KG1 (cell line): ENCODE measurements at regions not wholly inside any gene's neighbourhood (a gene's known extent, or its start where the extent isn't known, plus 50 kb on each side); places are given as distances from the start of the nearest gene placed in this dataset.

Experiments
- DNase-seq: peaks from one replicate; lab custom pipeline; 2025; lab: John Stamatoyannopoulos, UW

- no peak for DNase-seq
Observed at GRCh38 chr4:34039766-34040165, 2204.5 kb downstream of the ARAP2 start.

GRCh38 chr4:34043131-34043530, 2201.2 kb downstream of the ARAP2 start:
- no peak for DNase-seq

GRCh38 chr4:34046580-34046979, 2197.7 kb downstream of the ARAP2 start:
- no peak for DNase-seq

GRCh38 chr4:34047363-34047762, 2197.0 kb downstream of the ARAP2 start:
- no peak for DNase-seq

- DNase-seq, result no peak
Observed at GRCh38 chr4:34066126-34066525, 2178.2 kb downstream of the ARAP2 start.

- DNase-seq, result no peak
Observed at GRCh38 chr4:34091451-34091850, 2152.9 kb downstream of the ARAP2 start.

GRCh38 chr4:34094114-34094513, 2150.2 kb downstream of the ARAP2 start:
- DNase-seq, result no peak

- no peak for DNase-seq
Observed at GRCh38 chr4:34105311-34105710, 2139.0 kb downstream of the ARAP2 start.

- no peak for DNase-seq
Observed at GRCh38 chr4:34108391-34108790, 2135.9 kb downstream of the ARAP2 start.

- no peak for DNase-seq
Observed at GRCh38 chr4:34112573-34112972, 2131.7 kb downstream of the ARAP2 start.

GRCh38 chr4:34138385-34138784, 2105.9 kb downstream of the ARAP2 start:
- no peak for DNase-seq

GRCh38 chr4:34139346-34139745, 2105.0 kb downstream of the ARAP2 start:
- no peak for DNase-seq

- no peak for DNase-seq
Observed at GRCh38 chr4:34148322-34148908, 2095.9 kb downstream of the ARAP2 start.

- no peak for DNase-seq
Observed at GRCh38 chr4:34157547-34157946, 2086.8 kb downstream of the ARAP2 start.

GRCh38 chr4:34158878-34159277, 2085.4 kb downstream of the ARAP2 start:
- DNase-seq, result no peak

- DNase-seq, result no peak
Observed at GRCh38 chr4:34170946-34171345, 2073.4 kb downstream of the ARAP2 start.

GRCh38 chr4:34176609-34177008, 2067.7 kb downstream of the ARAP2 start:
- no peak for DNase-seq

GRCh38 chr4:34178476-34178875, 2065.8 kb downstream of the ARAP2 start:
- DNase-seq, result no peak

- no peak for DNase-seq
Observed at GRCh38 chr4:34181311-34181841, 2062.9 kb downstream of the ARAP2 start.

- DNase-seq, result no peak
Observed at GRCh38 chr4:34181891-34182290, 2062.4 kb downstream of the ARAP2 start.

GRCh38 chr4:34182306-34182705, 2062.0 kb downstream of the ARAP2 start:
- DNase-seq, result no peak

GRCh38 chr4:34183926-34184325, 2060.4 kb downstream of the ARAP2 start:
- no peak for DNase-seq

- no peak for DNase-seq
Observed at GRCh38 chr4:34187056-34187455, 2057.3 kb downstream of the ARAP2 start.

GRCh38 chr4:34191443-34191842, 2052.9 kb downstream of the ARAP2 start:
- DNase-seq, result no peak
